GM12878 (cell line): ENCODE measurements at regions not wholly inside any gene's neighbourhood (a gene's known extent, or its start where the extent isn't known, plus 50 kb on each side); places are given as distances from the start of the nearest gene placed in this dataset.

ENCODE experiments used
- BMI1 ChIP-seq: fragments of 450-650 bp; IDR thresholded peaks from 2 replicates; pipeline ENCODE4 v1.6.1; 2016; ENCODE audit warnings: mild to moderate bottlenecking, moderate library complexity, borderline replicate concordance
- CEBPB ChIP-seq, 2 experiments: fragments of 150-350 bp in 1 of 2; IDR thresholded peaks; 2 replicates each; pipeline ENCODE4 v1.6.1; 2012 to 2014; ENCODE audit warnings: low read depth in 2 of 2, low read length in 2 of 2, borderline replicate concordance in 1 of 2, inconsistent platforms in 1 of 2
- FOS ChIP-seq: IDR thresholded peaks from 3 replicates; pipeline ENCODE4 v1.6.1; 2011; ENCODE audit warnings: borderline replicate concordance; ENCODE audit not compliant: insufficient read length; ENCODE audit errors: extremely low read depth
- FOXK2 ChIP-seq: fragments of 450-650 bp; IDR thresholded peaks from 2 replicates; pipeline ENCODE4 v1.6.1; 2017; ENCODE audit warnings: mild to moderate bottlenecking, moderate library complexity
- MYC ChIP-seq: IDR thresholded peaks from 2 replicates; pipeline ENCODE4 v1.6.1; 2011; ENCODE audit warnings: mild to moderate bottlenecking, low read length, moderate library complexity, inconsistent platforms; ENCODE audit not compliant: insufficient read depth, insufficient replicate concordance, insufficient read length, severe bottlenecking
- NFIC ChIP-seq: IDR thresholded peaks from 2 replicates; pipeline ENCODE4 v1.6.1; 2012; ENCODE audit warnings: low read depth, mild to moderate bottlenecking, inconsistent platforms, low read length, moderate library complexity
- NFXL1 ChIP-seq: fragments of 450-650 bp; IDR thresholded peaks from 2 replicates; pipeline ENCODE4 v1.6.1; 2017; ENCODE audit warnings: antibody characterized with exemption, mild to moderate bottlenecking, borderline replicate concordance
- NFYA ChIP-seq: IDR thresholded peaks from 2 replicates; pipeline ENCODE4 v1.6.1; 2011; ENCODE audit warnings: low read depth, mild to moderate bottlenecking, low read length, improper control_type of control experiment, borderline replicate concordance
- POU2F2 ChIP-seq: IDR thresholded peaks from 3 replicates; pipeline ENCODE4 v1.6.1; 2011; ENCODE audit warnings: low read depth, mild to moderate bottlenecking, low read length, borderline replicate concordance
- RBBP5 ChIP-seq: fragments of 200-600 bp; sonication (generic); conservative IDR thresholded peaks from 2 replicates; pipeline ENCODE4 v1.6.1; 2016
- SMARCA5 ChIP-seq: fragments of 450-650 bp; IDR thresholded peaks from 2 replicates; pipeline ENCODE4 v1.6.1; 2017; ENCODE audit warnings: mild to moderate bottlenecking
- SPI1 ChIP-seq: IDR thresholded peaks from 2 replicates; pipeline ENCODE4 v1.6.1; 2011; ENCODE audit warnings: low read depth, mild to moderate bottlenecking, low read length, moderate library complexity, borderline replicate concordance; ENCODE audit not compliant: insufficient read depth
- ZNF207 ChIP-seq: fragments of 450-650 bp; IDR thresholded peaks from 2 replicates; pipeline ENCODE4 v1.6.1; 2014; ENCODE audit warnings: antibody characterized with exemption, mild to moderate bottlenecking, borderline replicate concordance
- ZNF687 ChIP-seq: fragments of 450-650 bp; IDR thresholded peaks from 2 replicates; pipeline ENCODE4 v1.6.1; 2017; ENCODE audit warnings: mild to moderate bottlenecking, moderate library complexity
- TF ChIP-seq, protein P1 (sequence below): fragments of 450-650 bp; IDR thresholded peaks from 2 replicates; pipeline ENCODE4 v1.6.1; 2014; ENCODE audit warnings: mild to moderate bottlenecking
- TF ChIP-seq, protein P2 (sequence below): IDR thresholded peaks from 2 replicates; pipeline ENCODE4 v1.6.1; 2012; ENCODE audit warnings: low read depth, low read length, improper control_type of control experiment
- TF ChIP-seq, protein P3 (sequence below): fragments of 450-650 bp; IDR thresholded peaks from 2 replicates; pipeline ENCODE4 v1.6.1; 2016; ENCODE audit warnings: mild to moderate bottlenecking
- TF ChIP-seq, protein P4 (sequence below): IDR thresholded peaks from 2 replicates; pipeline ENCODE4 v1.6.1; 2012; ENCODE audit warnings: low read depth, low read length, improper control_type of control experiment
- TF ChIP-seq, protein P5 (sequence below): fragments of 450-650 bp; IDR thresholded peaks from 2 replicates; pipeline ENCODE4 v1.6.1; 2018; ENCODE audit warnings: mild to moderate bottlenecking, low read depth, moderate library complexity; ENCODE audit not compliant: partially characterized antibody

GRCh38 chr6:79335133-79335674, 100.7 kb upstream of the HMGN3 start (continued):
- TF ChIP-seq, protein P1, sequence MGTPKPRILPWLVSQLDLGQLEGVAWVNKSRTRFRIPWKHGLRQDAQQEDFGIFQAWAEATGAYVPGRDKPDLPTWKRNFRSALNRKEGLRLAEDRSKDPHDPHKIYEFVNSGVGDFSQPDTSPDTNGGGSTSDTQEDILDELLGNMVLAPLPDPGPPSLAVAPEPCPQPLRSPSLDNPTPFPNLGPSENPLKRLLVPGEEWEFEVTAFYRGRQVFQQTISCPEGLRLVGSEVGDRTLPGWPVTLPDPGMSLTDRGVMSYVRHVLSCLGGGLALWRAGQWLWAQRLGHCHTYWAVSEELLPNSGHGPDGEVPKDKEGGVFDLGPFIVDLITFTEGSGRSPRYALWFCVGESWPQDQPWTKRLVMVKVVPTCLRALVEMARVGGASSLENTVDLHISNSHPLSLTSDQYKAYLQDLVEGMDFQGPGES = no peak
- TF ChIP-seq, protein P2, sequence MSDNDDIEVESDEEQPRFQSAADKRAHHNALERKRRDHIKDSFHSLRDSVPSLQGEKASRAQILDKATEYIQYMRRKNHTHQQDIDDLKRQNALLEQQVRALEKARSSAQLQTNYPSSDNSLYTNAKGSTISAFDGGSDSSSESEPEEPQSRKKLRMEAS = no peak
- TF ChIP-seq NFXL1 (no peak), CEBPB (IDR thresholded peaks at IDR 0.05; ENCODE audit: borderline replicate concordance in 1 of 2, low read depth in 2 of 2, low read length in 2 of 2) (peak in 1 of 2 experiments; percentile 41; a peak in 1 of 4 replicates), FOXK2 (no peak), MYC (no peak), NFYA (no peak), ZNF207 (no peak), SPI1 (peak; percentile 96), ZNF687 (no peak), SMARCA5 (no peak), FOS (no peak), NFIC (peak; percentile 99), BMI1 (peak; percentile 55; the same call in 1 of the 2 replicates), RBBP5 (no peak), POU2F2 (no peak)
- TF ChIP-seq, protein P3, sequence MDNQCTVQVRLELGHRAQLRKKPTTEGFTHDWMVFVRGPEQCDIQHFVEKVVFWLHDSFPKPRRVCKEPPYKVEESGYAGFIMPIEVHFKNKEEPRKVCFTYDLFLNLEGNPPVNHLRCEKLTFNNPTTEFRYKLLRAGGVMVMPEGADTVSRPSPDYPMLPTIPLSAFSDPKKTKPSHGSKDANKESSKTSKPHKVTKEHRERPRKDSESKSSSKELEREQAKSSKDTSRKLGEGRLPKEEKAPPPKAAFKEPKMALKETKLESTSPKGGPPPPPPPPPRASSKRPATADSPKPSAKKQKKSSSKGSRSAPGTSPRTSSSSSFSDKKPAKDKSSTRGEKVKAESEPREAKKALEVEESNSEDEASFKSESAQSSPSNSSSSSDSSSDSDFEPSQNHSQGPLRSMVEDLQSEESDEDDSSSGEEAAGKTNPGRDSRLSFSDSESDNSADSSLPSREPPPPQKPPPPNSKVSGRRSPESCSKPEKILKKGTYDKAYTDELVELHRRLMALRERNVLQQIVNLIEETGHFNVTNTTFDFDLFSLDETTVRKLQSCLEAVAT = no peak
- TF ChIP-seq, protein P4, sequence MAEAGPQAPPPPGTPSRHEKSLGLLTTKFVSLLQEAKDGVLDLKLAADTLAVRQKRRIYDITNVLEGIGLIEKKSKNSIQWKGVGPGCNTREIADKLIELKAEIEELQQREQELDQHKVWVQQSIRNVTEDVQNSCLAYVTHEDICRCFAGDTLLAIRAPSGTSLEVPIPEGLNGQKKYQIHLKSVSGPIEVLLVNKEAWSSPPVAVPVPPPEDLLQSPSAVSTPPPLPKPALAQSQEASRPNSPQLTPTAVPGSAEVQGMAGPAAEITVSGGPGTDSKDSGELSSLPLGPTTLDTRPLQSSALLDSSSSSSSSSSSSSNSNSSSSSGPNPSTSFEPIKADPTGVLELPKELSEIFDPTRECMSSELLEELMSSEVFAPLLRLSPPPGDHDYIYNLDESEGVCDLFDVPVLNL = no peak
- TF ChIP-seq, protein P5, sequence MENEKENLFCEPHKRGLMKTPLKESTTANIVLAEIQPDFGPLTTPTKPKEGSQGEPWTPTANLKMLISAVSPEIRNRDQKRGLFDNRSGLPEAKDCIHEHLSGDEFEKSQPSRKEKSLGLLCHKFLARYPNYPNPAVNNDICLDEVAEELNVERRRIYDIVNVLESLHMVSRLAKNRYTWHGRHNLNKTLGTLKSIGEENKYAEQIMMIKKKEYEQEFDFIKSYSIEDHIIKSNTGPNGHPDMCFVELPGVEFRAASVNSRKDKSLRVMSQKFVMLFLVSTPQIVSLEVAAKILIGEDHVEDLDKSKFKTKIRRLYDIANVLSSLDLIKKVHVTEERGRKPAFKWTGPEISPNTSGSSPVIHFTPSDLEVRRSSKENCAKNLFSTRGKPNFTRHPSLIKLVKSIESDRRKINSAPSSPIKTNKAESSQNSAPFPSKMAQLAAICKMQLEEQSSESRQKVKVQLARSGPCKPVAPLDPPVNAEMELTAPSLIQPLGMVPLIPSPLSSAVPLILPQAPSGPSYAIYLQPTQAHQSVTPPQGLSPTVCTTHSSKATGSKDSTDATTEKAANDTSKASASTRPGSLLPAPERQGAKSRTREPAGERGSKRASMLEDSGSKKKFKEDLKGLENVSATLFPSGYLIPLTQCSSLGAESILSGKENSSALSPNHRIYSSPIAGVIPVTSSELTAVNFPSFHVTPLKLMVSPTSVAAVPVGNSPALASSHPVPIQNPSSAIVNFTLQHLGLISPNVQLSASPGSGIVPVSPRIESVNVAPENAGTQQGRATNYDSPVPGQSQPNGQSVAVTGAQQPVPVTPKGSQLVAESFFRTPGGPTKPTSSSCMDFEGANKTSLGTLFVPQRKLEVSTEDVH = no peak
